ENCODE measurements at regions not wholly inside any gene's neighbourhood (a gene's known extent, or its start where the extent isn't known, plus 50 kb on each side); places are given as distances from the start of the nearest gene placed in this dataset.

- no peak for DNase-seq (ENCODE audit: low read depth)
These were observed 164.3 kb downstream of the MIS18A start for GRCh38 chr21:32114419-32115035.

GRCh38 chr21:32113486-32113885 lies 165.4 kb downstream of the MIS18A start:
- no peak for DNase-seq (ENCODE audit: low read depth)
- TF ChIP-seq CTCF (IDR thresholded peaks at IDR 0.05; ENCODE audit: low read depth, low read length, missing control alignments): no peak
- no peak overlapping the region for H3K4me3 ChIP-seq (ENCODE audit: low read depth, low read length)

More at GRCh38 chr21:32114419-32115035, 164.3 kb downstream of the MIS18A start:
- TF ChIP-seq CTCF (IDR thresholded peaks at IDR 0.05; ENCODE audit: low read depth, low read length, missing control alignments): no peak
- H3K4me3 ChIP-seq (ENCODE audit: low read depth, low read length): no peak overlapping the region

GRCh38 chr21:32112195-32112594 lies 166.7 kb downstream of the MIS18A start:
- TF ChIP-seq CTCF (IDR thresholded peaks at IDR 0.05; ENCODE audit: low read depth, low read length, missing control alignments): no peak
- DNase-seq (ENCODE audit: low read depth): no peak
- H3K4me3 ChIP-seq (ENCODE audit: low read depth, low read length): no peak overlapping the region

GRCh38 chr21:32108566-32108965 lies 170.3 kb downstream of the MIS18A start:
- no peak overlapping the region for H3K4me3 ChIP-seq (ENCODE audit: low read depth, low read length)
- DNase-seq (ENCODE audit: low read depth): no peak
- no peak for TF ChIP-seq CTCF (IDR thresholded peaks at IDR 0.05; ENCODE audit: low read depth, low read length, missing control alignments)

DNA sequence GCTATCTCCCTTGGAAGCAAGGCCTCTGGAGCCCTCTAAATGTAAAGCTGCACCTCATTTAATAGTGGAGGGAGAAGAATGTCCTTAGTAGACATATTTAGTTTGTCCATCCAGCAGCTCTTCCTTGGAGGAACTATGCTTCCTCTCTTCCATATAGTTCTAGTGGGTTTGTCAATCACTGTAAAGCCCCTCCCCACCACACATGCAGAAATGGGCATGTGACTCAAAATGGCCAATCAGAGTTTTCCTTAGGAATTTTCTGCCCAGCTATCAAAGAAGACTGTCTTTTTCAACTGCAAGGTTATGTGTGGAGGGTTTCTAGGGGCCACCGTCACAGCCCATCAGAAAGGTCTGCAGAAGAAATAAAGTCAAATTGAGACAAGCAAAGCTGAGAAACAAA lies 175.5 kb downstream of the MIS18A start:
- TF ChIP-seq CTCF (IDR thresholded peaks at IDR 0.05; ENCODE audit: low read depth, low read length, missing control alignments): no peak
- DNase-seq (ENCODE audit: low read depth): no peak
- no peak overlapping the region for H3K4me3 ChIP-seq (ENCODE audit: low read depth, low read length)

DNA sequence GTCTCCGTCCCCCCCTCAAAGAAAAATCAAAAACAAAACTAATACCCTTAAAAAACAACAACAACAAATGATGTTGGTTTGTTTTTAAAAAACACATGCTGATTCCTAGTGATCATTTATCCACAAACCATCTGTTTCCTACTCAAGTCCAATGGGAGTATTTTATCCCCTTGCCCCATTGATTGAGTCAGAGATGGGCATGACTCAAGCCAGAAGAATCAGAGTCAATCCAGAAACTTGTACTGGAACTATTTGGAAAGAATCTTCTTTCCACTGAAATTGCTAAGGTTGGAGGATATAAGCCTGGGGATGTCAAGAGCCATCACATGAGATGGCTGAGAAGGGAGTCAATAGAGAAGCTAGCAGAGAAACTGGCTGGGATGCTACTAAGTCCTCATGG lies 176.4 kb downstream of the MIS18A start:
- TF ChIP-seq CTCF (IDR thresholded peaks at IDR 0.05; ENCODE audit: low read depth, low read length, missing control alignments): no peak
- no peak for DNase-seq (ENCODE audit: low read depth)
- no peak overlapping the region for H3K4me3 ChIP-seq (ENCODE audit: low read depth, low read length)

- no peak overlapping the region for H3K4me3 ChIP-seq (ENCODE audit: low read depth, low read length)
- no peak for DNase-seq (ENCODE audit: low read depth)
- no peak for TF ChIP-seq CTCF (IDR thresholded peaks at IDR 0.05; ENCODE audit: low read depth, low read length, missing control alignments)
These were observed 177.6 kb downstream of the MIS18A start for GRCh38 chr21:32101277-32101676.
